Parathyroid adenoma (tissue), 2 donors: ENCODE measurements at regions not wholly inside any gene's neighbourhood (a gene's known extent, or its start where the extent isn't known, plus 50 kb on each side); places are given as distances from the start of the nearest gene placed in this dataset.

Experiments used
- H2AFZ ChIP-seq: fragments of 300-600 bp; sonication (generic); one replicate; pipeline ENCODE4 v1.7.0; 2017; ENCODE audit warnings: antibody characterized with exemption, mild to moderate bottlenecking
- H3K27ac ChIP-seq: fragments of 300-600 bp; sonication (generic); one replicate; pipeline ENCODE4 v1.7.0; 2017
- H3K27me3 ChIP-seq: fragments of 300-600 bp; sonication (generic); one replicate; pipeline ENCODE4 v1.7.0; 2017; ENCODE audit warnings: low read length; ENCODE audit not compliant: control insufficient read depth, insufficient read depth
- H3K36me3 ChIP-seq: fragments of 300-600 bp; sonication (generic); one replicate; pipeline ENCODE4 v1.7.0; 2017; ENCODE audit warnings: low read length; ENCODE audit not compliant: control insufficient read depth, insufficient read depth
- H3K4me1 ChIP-seq: fragments of 300-600 bp; sonication (generic); one replicate; pipeline ENCODE4 v1.7.0; 2017; ENCODE audit warnings: control low read depth
- H3K4me2 ChIP-seq: fragments of 300-600 bp; sonication (generic); one replicate; pipeline ENCODE4 v1.7.0; 2017; ENCODE audit warnings: low read length
- H3K4me3 ChIP-seq: fragments of 300-600 bp; sonication (generic); one replicate; pipeline ENCODE4 v1.7.0; 2017; ENCODE audit warnings: low read depth, low read length
- H3K79me2 ChIP-seq: fragments of 300-600 bp; sonication (generic); one replicate; pipeline ENCODE4 v1.7.0; 2017; ENCODE audit warnings: control low read depth
- H3K9ac ChIP-seq: fragments of 300-600 bp; sonication (generic); one replicate; pipeline ENCODE4 v1.7.0; 2017; ENCODE audit warnings: mild to moderate bottlenecking
- H3K9me3 ChIP-seq: fragments of 300-600 bp; sonication (generic); one replicate; pipeline ENCODE4 v1.7.0; 2017; ENCODE audit warnings: low read length; ENCODE audit not compliant: control insufficient read depth
- CTCF ChIP-seq: fragments of 300-600 bp; sonication (generic); IDR thresholded peaks from one replicate; pipeline ENCODE4 v1.7.0; 2017; ENCODE audit warnings: antibody characterized with exemption, mild to moderate bottlenecking
- donor health status: primary hyperparathyroidism.

GRCh38 chr16:7805686-7806396 is 473.2 kb downstream of the RBFOX1 start:
- Histone ChIP-seq H3K27ac (no peak overlapping the region), H3K79me2 (no peaks in the 10 kb centered on the region), H3K4me3 (no peak overlapping the region), H3K27me3 (no peaks in the 10 kb centered on the region), H3K9ac (no peak overlapping the region), H3K4me2 (no peak overlapping the region), H3K36me3 (no peaks in the 10 kb centered on the region), H3K9me3 (no peaks in the 10 kb centered on the region), H3K4me1 (no peaks in the 10 kb centered on the region), H2AFZ (no peak overlapping the region)
- no peak for TF ChIP-seq CTCF

- TF ChIP-seq CTCF = no peak
Measured at GRCh38 chr16:7804635-7805195, 472.1 kb downstream of the RBFOX1 start.

GRCh38 chr16:7792346-7792745 is 459.7 kb downstream of the RBFOX1 start:
- no peak for TF ChIP-seq CTCF
- no peaks in the 10 kb centered on the region for H3K4me1 ChIP-seq
- no peak overlapping the region for H2AFZ ChIP-seq
- no peak overlapping the region for H3K27ac ChIP-seq
- no peaks in the 10 kb centered on the region for H3K36me3 ChIP-seq
- H3K9me3 ChIP-seq = no peaks in the 10 kb centered on the region
- H3K4me3 ChIP-seq = no peak overlapping the region
- H3K79me2 ChIP-seq = no peaks in the 10 kb centered on the region
- no peaks in the 10 kb centered on the region for H3K27me3 ChIP-seq
- H3K9ac ChIP-seq = no peak overlapping the region
- H3K4me2 ChIP-seq = no peak overlapping the region

More at GRCh38 chr16:7804635-7805195, 472.1 kb downstream of the RBFOX1 start:
- H2AFZ ChIP-seq = no peak overlapping the region
- H3K4me1 ChIP-seq = no peaks in the 10 kb centered on the region
- no peaks in the 10 kb centered on the region for H3K9me3 ChIP-seq
- no peak overlapping the region for H3K9ac ChIP-seq
- H3K36me3 ChIP-seq = no peaks in the 10 kb centered on the region
- no peak overlapping the region for H3K4me3 ChIP-seq
- no peaks in the 10 kb centered on the region for H3K79me2 ChIP-seq
- H3K4me2 ChIP-seq = no peak overlapping the region
- no peak overlapping the region for H3K27ac ChIP-seq
- no peaks in the 10 kb centered on the region for H3K27me3 ChIP-seq

GRCh38 chr16:7791028-7791590 is 458.5 kb downstream of the RBFOX1 start:
- Histone ChIP-seq H3K4me3 (no peak overlapping the region), H3K36me3 (no peaks in the 10 kb centered on the region), H3K4me1 (no peaks in the 10 kb centered on the region), H3K9ac (no peak overlapping the region), H3K27ac (no peak overlapping the region), H3K4me2 (no peak overlapping the region), H3K9me3 (no peaks in the 10 kb centered on the region), H2AFZ (no peak overlapping the region), H3K27me3 (no peaks in the 10 kb centered on the region), H3K79me2 (no peaks in the 10 kb centered on the region)
- TF ChIP-seq CTCF = no peak
